Suprapubic skin (tissue), 4 donors: ENCODE measurements at regions not wholly inside any gene's neighbourhood (a gene's known extent, or its start where the extent isn't known, plus 50 kb on each side); places are given as distances from the start of the nearest gene placed in this dataset.

Source experiments
- DNase-seq, 2 donors: peaks; one replicate each; pipeline ENCODE4 v3.0.0-alpha.2; 2019; ENCODE audit warnings: low spot score in 2 of 2
- H3K27ac ChIP-seq: fragments of 200-600 bp; sonication (generic); one replicate; pipeline ENCODE4 v1.5.1; 2019
- H3K27me3 ChIP-seq: fragments of 200-600 bp; sonication (generic); one replicate; pipeline ENCODE4 v1.5.1; 2019
- H3K36me3 ChIP-seq: fragments of 200-600 bp; sonication (generic); one replicate; pipeline ENCODE4 v1.5.1; 2019
- H3K4me1 ChIP-seq: fragments of 200-600 bp; sonication (generic); one replicate; pipeline ENCODE4 v1.5.1; 2019
- H3K4me3 ChIP-seq: fragments of 200-600 bp; sonication (generic); one replicate; pipeline ENCODE4 v1.5.1; 2019; ENCODE audit warnings: mild to moderate bottlenecking
- H3K9me3 ChIP-seq: fragments of 200-600 bp; sonication (generic); one replicate; pipeline ENCODE4 v1.5.1; 2019
- EP300 ChIP-seq: sonication (generic); formaldehyde crosslinking; IDR thresholded peaks from one replicate; pipeline ENCODE4 v1.6.1; 2017; ENCODE audit warnings: antibody characterized with exemption
- POLR2A ChIP-seq, 2 donors: fragments of 450-650 bp; IDR thresholded peaks; one replicate each; pipeline ENCODE4 v1.6.1; 2017; ENCODE audit warnings: antibody characterized with exemption in 2 of 2, mild to moderate bottlenecking in 2 of 2, moderate library complexity in 2 of 2
- POLR2AphosphoS5 ChIP-seq, 3 donors: sonication (generic); formaldehyde crosslinking; IDR thresholded peaks; one replicate each; pipeline ENCODE4 v1.6.1; 2017; ENCODE audit warnings: antibody characterized with exemption in 3 of 3
- WGBS: methylation state at CpG from one replicate; pipeline ENCODE4 v1.1.5; 2018; 5-methylcytosine and 5-hydroxymethylcytosine counted together
- TF ChIP-seq, protein P1 (sequence below), 2 donors: fragments of 200-600 bp in 1 of 2; fragments of 450-650 bp in 1 of 2; sonication (generic) in 1 of 2; IDR thresholded peaks; one replicate each; pipeline ENCODE4 v1.5.1; 2016 to 2019; ENCODE audit warnings: antibody characterized with exemption in 2 of 2, mild to moderate bottlenecking in 1 of 2, moderate library complexity in 1 of 2

DNA sequence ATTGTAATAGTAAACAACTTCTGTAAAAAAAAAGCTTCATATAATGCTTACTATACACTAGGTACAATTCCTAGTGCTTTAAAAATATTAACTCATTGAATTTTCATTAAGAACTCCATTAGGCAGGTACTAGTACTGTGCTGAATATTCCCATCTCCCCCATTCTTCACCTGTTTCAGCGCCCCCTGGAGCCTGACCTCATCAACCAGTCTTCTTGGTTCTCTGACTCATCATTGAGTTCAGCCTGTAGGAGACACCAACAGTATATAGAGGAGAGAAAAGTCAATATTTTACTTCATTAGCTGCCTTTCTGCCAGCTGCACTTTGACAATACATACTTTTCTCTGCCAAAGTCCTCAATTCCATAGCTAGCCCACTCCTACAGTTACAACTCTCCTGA, 1009.9 kb upstream of the KLHL29 start:
- Histone ChIP-seq H3K36me3 (no peaks in the 10 kb centered on the region), H3K4me1 (no peaks in the 10 kb centered on the region), H3K4me3 (no peak overlapping the region), H3K9me3 (no peaks in the 10 kb centered on the region), H3K27ac (no peak overlapping the region), H3K27me3 (no peaks in the 10 kb centered on the region)
- no peak for DNase-seq
- 20% methylated on average over 1 of the region's 1 CpG for WGBS
- TF ChIP-seq POLR2AphosphoS5 (IDR thresholded peaks at IDR 0.05) (no peak), POLR2A (IDR thresholded peaks at IDR 0.05) (no peak), EP300 (no peak)
- TF ChIP-seq, protein P1, sequence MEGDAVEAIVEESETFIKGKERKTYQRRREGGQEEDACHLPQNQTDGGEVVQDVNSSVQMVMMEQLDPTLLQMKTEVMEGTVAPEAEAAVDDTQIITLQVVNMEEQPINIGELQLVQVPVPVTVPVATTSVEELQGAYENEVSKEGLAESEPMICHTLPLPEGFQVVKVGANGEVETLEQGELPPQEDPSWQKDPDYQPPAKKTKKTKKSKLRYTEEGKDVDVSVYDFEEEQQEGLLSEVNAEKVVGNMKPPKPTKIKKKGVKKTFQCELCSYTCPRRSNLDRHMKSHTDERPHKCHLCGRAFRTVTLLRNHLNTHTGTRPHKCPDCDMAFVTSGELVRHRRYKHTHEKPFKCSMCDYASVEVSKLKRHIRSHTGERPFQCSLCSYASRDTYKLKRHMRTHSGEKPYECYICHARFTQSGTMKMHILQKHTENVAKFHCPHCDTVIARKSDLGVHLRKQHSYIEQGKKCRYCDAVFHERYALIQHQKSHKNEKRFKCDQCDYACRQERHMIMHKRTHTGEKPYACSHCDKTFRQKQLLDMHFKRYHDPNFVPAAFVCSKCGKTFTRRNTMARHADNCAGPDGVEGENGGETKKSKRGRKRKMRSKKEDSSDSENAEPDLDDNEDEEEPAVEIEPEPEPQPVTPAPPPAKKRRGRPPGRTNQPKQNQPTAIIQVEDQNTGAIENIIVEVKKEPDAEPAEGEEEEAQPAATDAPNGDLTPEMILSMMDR (IDR thresholded peaks at IDR 0.05) = no peak

DNA sequence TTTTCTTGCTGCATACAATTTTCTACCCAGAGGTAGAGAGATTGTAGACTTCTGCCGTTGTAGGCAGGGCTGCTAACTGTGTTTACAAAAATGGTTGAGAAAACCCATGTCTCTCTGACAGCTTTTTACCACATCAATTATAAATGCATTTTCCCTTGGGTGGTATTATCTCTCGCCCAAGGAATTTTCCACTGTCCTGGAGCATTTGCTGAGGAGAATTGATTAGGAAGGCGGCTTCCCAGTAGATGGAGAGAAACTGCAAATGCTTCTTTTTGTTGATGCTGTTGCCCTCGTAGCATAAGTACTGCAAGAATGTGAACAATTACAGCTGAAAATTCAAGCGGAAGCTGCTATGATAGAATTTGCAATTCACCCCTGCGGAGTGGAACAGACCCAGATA, 1007.7 kb upstream of the KLHL29 start:
- H3K4me1 ChIP-seq = no peaks in the 10 kb centered on the region
- DNase-seq = no peak
- WGBS = 48% methylated on average over 6 of the region's 6 CpGs
- TF ChIP-seq EP300 = no peak
- no peak for TF ChIP-seq POLR2AphosphoS5 (IDR thresholded peaks at IDR 0.05)
- TF ChIP-seq POLR2A (IDR thresholded peaks at IDR 0.05) = no peak
- TF ChIP-seq, protein P1 (IDR thresholded peaks at IDR 0.05) = no peak
- H3K36me3 ChIP-seq = no peaks in the 10 kb centered on the region
- H3K9me3 ChIP-seq = no peaks in the 10 kb centered on the region
- H3K27ac ChIP-seq = no peak overlapping the region
- no peak overlapping the region for H3K4me3 ChIP-seq
- H3K27me3 ChIP-seq = no peaks in the 10 kb centered on the region

DNA sequence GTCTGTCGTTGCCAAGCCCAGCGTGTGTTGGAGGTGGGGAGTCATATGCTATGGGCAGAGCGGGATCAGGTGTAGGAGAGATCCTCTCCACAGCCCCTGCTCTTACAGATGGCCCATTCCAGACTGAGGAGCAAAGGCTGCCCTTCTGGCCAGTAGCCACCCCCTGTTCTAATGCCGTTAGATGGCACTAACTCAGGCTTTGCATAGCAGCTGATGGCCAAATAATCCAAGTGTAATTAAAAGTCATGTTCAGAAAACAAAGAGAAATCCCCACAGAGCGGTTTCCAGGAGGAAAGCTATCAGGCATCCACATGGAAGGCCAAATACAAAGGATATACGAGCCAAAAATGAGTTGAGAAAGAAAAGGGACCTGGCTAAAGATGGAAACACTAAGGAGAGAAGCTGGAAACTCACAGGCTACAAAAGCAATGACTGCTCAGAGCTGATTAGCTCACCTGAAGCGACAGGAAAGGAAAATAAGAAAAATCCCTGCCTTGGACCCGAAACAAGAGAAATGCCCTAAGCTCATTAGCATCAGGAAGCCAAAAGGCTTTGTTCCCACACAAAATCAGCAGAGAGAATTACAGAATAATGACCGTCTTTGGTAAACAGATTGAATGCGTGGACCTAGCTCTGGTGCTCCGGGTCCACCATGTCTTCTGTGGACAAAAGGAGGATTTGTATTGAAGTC, 1002.4 kb upstream of the KLHL29 start:
- H3K27ac ChIP-seq = no peak overlapping the region
- H3K4me1 ChIP-seq = no peaks in the 10 kb centered on the region
- TF ChIP-seq POLR2A (IDR thresholded peaks at IDR 0.05) (no peak), EP300 (no peak), POLR2AphosphoS5 (IDR thresholded peaks at IDR 0.05) (no peak)
- TF ChIP-seq, protein P1 (IDR thresholded peaks at IDR 0.05) = no peak
- H3K27me3 ChIP-seq = no peaks in the 10 kb centered on the region
- 81% methylated on average over 11 of the region's 11 CpGs for WGBS
- no peak overlapping the region for H3K4me3 ChIP-seq
- H3K9me3 ChIP-seq = no peaks in the 10 kb centered on the region
- DNase-seq = no peak
- no peaks in the 10 kb centered on the region for H3K36me3 ChIP-seq

DNA sequence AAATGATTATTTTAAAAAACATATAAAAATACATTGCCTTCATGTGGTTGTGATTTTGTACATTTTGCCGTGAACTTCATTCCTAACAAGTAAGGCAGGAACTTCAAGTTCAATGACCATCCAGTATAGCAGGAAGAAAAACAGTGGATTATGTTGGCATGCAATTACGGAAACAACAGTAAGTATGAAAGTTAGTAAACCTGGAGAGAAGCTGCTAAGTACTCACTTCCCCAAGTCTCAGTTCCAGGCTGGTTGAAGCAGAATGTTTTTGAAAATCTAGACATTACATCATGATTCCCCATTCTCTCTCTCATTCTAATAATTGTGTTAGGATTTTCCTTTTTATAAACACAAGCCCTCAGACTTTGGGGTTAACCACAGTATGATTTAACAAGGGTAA, 987.1 kb upstream of the KLHL29 start:
- no peak overlapping the region for H3K27ac ChIP-seq
- TF ChIP-seq POLR2AphosphoS5 (IDR thresholded peaks at IDR 0.05) = no peak
- TF ChIP-seq, protein P1 (IDR thresholded peaks at IDR 0.05) = no peak
- TF ChIP-seq EP300 = no peak
- no peak for TF ChIP-seq POLR2A (IDR thresholded peaks at IDR 0.05)
- H3K4me1 ChIP-seq = no peaks in the 10 kb centered on the region
- no peak overlapping the region for H3K4me3 ChIP-seq
- no peaks in the 10 kb centered on the region for H3K27me3 ChIP-seq
- no peak for DNase-seq
- no peaks in the 10 kb centered on the region for H3K36me3 ChIP-seq
- H3K9me3 ChIP-seq = no peaks in the 10 kb centered on the region
- WGBS = 69% methylated on average over 2 of the region's 2 CpGs

DNA sequence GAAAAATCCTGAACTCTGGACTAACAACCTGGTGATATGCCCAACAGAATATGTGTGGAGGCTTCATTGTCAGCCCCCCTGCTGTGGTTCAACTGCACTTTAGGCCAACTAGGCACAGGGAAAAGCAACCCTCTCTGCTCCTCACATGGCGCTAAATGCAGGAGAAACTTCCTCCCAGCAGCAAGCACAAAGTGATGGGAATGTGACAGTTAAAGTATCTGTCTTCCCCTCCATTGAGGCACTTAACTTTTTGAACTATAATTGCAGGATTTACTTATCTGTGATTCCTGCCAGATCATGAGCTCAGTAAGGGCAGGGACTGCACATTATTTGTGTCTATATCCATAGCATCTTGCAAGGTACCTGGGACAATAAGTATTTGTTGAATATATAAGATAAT, 981.2 kb upstream of the KLHL29 start:
- 75% methylated on average over 1 of the region's 1 CpG for WGBS
- Histone ChIP-seq H3K36me3 (no peaks in the 10 kb centered on the region), H3K27me3 (no peaks in the 10 kb centered on the region), H3K27ac (no peak overlapping the region), H3K9me3 (no peaks in the 10 kb centered on the region), H3K4me3 (no peak overlapping the region), H3K4me1 (peaks cover 5% of the 10 kb centered on the region)
- no peak for DNase-seq
- TF ChIP-seq EP300 (no peak), POLR2A (IDR thresholded peaks at IDR 0.05) (no peak), POLR2AphosphoS5 (IDR thresholded peaks at IDR 0.05) (no peak)
- TF ChIP-seq, protein P1 (IDR thresholded peaks at IDR 0.05) = no peak
